ENCODE measurements at regions not wholly inside any gene's neighbourhood (a gene's known extent, or its start where the extent isn't known, plus 50 kb on each side); places are given as distances from the start of the nearest gene placed in this dataset.

DNA sequence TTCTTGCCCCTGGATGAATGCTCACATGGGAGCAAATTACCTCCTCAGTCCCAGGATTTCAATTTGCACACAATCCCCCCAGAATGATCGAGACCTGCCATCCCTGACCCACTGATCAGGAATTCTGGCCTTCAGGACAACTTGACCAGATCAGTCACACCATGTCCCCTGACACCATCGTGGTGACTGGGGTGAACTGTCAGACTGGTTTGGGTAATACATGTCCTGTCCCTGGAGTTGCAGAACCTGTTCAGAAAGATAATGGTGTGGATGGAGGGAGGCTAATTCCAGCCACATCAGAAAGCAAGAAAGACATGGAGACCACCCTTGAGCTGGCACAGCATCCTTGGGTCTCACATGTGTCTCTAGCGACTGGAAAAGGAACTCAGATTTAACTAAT, 57.9 kb upstream of the TOP3B start:
- Histone ChIP-seq H3K4me3 (no peak overlapping the region), H3K36me3 (no peaks in the 10 kb centered on the region), H3K4me1 (no peaks in the 10 kb centered on the region), H3K27me3 (peaks cover 4% of the 10 kb centered on the region), H3K27ac (no peak overlapping the region), H3K9me3 (no peaks in the 10 kb centered on the region)
- no peak for DNase-seq
- WGBS, 2 donors (ENCODE audit: low coverage in 1 of 2): 66 to 76% methylated on average over 2 to 3 of the region's 3 CpGs
- intact Hi-C loops (cut with DNase I; ENCODE audit: low total_unique reads): no loop called here
- TF ChIP-seq EP300 (IDR thresholded peaks at IDR 0.05; ENCODE audit: low read depth): no peak
- TF ChIP-seq, protein P1, sequence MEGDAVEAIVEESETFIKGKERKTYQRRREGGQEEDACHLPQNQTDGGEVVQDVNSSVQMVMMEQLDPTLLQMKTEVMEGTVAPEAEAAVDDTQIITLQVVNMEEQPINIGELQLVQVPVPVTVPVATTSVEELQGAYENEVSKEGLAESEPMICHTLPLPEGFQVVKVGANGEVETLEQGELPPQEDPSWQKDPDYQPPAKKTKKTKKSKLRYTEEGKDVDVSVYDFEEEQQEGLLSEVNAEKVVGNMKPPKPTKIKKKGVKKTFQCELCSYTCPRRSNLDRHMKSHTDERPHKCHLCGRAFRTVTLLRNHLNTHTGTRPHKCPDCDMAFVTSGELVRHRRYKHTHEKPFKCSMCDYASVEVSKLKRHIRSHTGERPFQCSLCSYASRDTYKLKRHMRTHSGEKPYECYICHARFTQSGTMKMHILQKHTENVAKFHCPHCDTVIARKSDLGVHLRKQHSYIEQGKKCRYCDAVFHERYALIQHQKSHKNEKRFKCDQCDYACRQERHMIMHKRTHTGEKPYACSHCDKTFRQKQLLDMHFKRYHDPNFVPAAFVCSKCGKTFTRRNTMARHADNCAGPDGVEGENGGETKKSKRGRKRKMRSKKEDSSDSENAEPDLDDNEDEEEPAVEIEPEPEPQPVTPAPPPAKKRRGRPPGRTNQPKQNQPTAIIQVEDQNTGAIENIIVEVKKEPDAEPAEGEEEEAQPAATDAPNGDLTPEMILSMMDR (IDR thresholded peaks at IDR 0.05): no peak
- TF ChIP-seq POLR2AphosphoS5 (IDR thresholded peaks at IDR 0.05): no peak
- TF ChIP-seq POLR2A (IDR thresholded peaks at IDR 0.05): no peak
- in situ Hi-C loops (cut with MboI; ENCODE audit: low pct_ligation_motif_present in 1 of 4, low pct_unique_long_range_greater_than_20kb in 1 of 4, low sequenced_read_pairs in 3 of 4): no loop called here

DNA sequence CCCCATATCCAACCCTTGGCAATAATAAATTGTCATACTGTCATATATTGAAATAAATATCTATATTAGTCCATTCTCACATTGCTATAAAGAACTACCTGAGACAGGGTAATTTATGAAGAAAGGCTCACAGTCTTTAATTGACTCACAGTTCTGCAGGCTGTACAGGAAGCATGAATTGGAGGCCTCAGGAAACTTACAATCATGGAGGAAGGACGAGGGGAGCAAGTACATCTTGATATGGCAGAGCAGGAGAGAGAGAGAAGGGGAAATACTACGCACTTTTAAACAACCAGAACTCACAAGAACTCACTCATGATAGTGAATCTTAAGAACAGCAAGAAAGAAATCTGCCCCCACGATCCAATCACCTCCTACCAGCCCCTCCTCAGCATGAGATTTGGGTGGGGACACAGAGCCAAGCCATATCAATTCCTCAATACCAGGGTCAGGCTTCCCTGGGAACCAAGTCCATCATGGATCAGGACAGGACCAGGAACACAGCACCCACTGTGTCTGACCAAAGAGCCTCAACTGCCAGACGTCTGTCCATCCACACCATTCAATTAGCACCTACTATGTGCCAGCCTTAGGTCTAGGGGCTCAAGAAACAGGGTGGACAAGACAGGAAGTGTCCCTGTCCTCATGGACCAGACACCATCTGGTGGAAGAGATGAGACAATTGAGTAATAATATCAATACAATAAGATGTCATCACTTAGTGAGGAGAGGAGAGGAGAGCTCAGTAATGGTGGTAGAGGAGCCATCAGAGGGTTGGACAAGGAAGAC, 56.9 kb upstream of the TOP3B start:
- WGBS, 2 donors (ENCODE audit: low coverage in 1 of 2): 49 to 89% methylated on average over 2 to 4 of the region's 4 CpGs
- Histone ChIP-seq H3K27me3 (peaks cover 4% of the 10 kb centered on the region), H3K4me3 (no peak overlapping the region), H3K4me1 (no peaks in the 10 kb centered on the region), H3K9me3 (no peaks in the 10 kb centered on the region), H3K36me3 (no peaks in the 10 kb centered on the region), H3K27ac (no peak overlapping the region)
- no peak for DNase-seq
- TF ChIP-seq, protein P1 (IDR thresholded peaks at IDR 0.05): no peak
- TF ChIP-seq POLR2A (IDR thresholded peaks at IDR 0.05) (no peak), EP300 (IDR thresholded peaks at IDR 0.05; ENCODE audit: low read depth) (no peak), POLR2AphosphoS5 (IDR thresholded peaks at IDR 0.05) (no peak)
- intact Hi-C loops (cut with DNase I; ENCODE audit: low total_unique reads): no loop called here
- in situ Hi-C loops (cut with MboI; ENCODE audit: low pct_ligation_motif_present in 1 of 4, low pct_unique_long_range_greater_than_20kb in 1 of 4, low sequenced_read_pairs in 3 of 4): no loop called here

DNA sequence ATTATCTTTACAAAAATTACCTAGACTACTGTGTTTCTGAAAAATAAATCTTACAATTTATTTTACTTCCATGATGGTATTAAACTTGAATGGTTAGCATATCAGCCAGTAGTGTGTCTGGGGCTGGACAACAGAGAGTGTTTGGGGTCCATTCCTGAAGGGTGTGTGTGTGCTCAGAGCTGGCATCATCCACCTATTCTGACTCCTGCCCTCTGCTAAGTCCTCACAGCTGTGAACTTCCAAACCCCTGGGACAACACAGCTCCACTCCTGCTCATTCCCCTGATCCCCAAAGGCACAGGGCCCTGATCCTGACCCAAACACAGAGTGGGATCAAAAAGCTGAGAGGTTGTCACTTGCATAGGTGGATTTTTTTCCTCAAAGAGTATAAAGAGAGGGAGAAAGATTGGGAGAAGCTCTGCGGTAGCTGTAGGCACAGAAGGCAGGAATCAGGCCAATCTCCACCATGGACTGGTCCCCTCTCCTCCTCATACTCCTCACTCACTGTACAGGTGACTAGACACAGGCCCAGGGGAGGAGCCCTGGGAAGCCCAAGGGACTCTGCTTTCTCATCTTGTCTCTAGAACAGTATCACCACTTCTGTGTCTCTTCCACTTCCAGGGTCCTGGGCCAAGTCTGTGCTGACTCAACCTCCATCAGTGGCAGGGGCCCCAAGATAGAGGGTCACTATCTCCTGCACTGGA, 55.7 kb upstream of the TOP3B start:
- no peaks in the 10 kb centered on the region for H3K4me1 ChIP-seq
- in situ Hi-C loops (cut with MboI; ENCODE audit: low pct_ligation_motif_present in 1 of 4, low pct_unique_long_range_greater_than_20kb in 1 of 4, low sequenced_read_pairs in 3 of 4): no loop called here
- H3K4me3 ChIP-seq: no peak overlapping the region
- no peaks in the 10 kb centered on the region for H3K36me3 ChIP-seq
- no peaks in the 10 kb centered on the region for H3K9me3 ChIP-seq
- H3K27me3 ChIP-seq: peaks cover 4% of the 10 kb centered on the region
- 95 to 100% methylated on average over 1 of the region's 1 CpG for WGBS, 2 donors (ENCODE audit: low coverage in 1 of 2)
- intact Hi-C loops (cut with DNase I; ENCODE audit: low total_unique reads): no loop called here
- H3K27ac ChIP-seq: no peak overlapping the region
- no peak for TF ChIP-seq EP300 (IDR thresholded peaks at IDR 0.05; ENCODE audit: low read depth)
- TF ChIP-seq POLR2A (IDR thresholded peaks at IDR 0.05): no peak
- TF ChIP-seq POLR2AphosphoS5 (IDR thresholded peaks at IDR 0.05): no peak
- TF ChIP-seq, protein P1 (IDR thresholded peaks at IDR 0.05): no peak
- DNase-seq: no peak

DNA sequence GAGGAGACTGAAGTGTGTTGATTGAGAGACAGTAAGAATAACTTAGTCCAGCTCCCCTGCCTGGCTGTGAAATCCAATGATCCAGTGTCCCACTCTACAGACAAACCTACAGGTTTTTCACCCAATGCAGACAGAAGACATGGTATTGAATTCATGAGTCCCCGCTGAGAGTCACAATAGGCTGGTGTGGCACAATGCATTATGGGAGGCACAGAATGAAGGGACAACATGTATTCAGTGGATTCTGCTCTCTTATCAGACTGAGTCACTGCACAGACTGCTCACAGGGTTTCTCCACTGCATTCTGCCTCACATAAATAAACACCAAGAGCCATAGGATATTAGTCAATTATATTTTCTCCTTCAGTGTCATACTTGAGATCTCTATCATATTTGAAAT, 55.2 kb upstream of the TOP3B start:
- H3K36me3 ChIP-seq: no peaks in the 10 kb centered on the region
- WGBS, 2 donors (ENCODE audit: low coverage in 1 of 2): 100% methylated on average over 1 of the region's 1 CpG
- in situ Hi-C loops (cut with MboI; ENCODE audit: low pct_ligation_motif_present in 1 of 4, low pct_unique_long_range_greater_than_20kb in 1 of 4, low sequenced_read_pairs in 3 of 4): no loop called here
- H3K4me3 ChIP-seq: no peak overlapping the region
- intact Hi-C loops (cut with DNase I; ENCODE audit: low total_unique reads): no loop called here
- H3K27ac ChIP-seq: no peak overlapping the region
- no peak for TF ChIP-seq EP300 (IDR thresholded peaks at IDR 0.05; ENCODE audit: low read depth)
- H3K4me1 ChIP-seq: no peaks in the 10 kb centered on the region
- H3K27me3 ChIP-seq: peaks cover 4% of the 10 kb centered on the region
- no peaks in the 10 kb centered on the region for H3K9me3 ChIP-seq
- no peak for DNase-seq
